Type B pancreatic cell (in vitro differentiated cells): ENCODE measurements at regions not wholly inside any gene's neighbourhood (a gene's known extent, or its start where the extent isn't known, plus 50 kb on each side); places are given as distances from the start of the nearest gene placed in this dataset.

Source experiments
- DNase-seq: peaks from one replicate; pipeline ENCODE4 v3.0.0; 2021; ENCODE audit warnings: mixed read lengths; ENCODE audit not compliant: unreplicated experiment; ENCODE audit errors: extremely low spot score
- H3K27ac Mint-ChIP-seq: 2 replicates; pipeline ENCODE4 v1.8.0; 2021; ENCODE audit warnings: mild to moderate bottlenecking, mixed read lengths
- H3K27me3 Mint-ChIP-seq: 2 replicates; pipeline ENCODE4 v1.8.0; 2021; ENCODE audit warnings: mixed read lengths
- H3K36me3 Mint-ChIP-seq: 2 replicates; pipeline ENCODE4 v1.8.0; 2021; ENCODE audit warnings: mixed read lengths
- H3K4me1 Mint-ChIP-seq: one replicate; pipeline ENCODE4 v1.8.0; 2021; ENCODE audit warnings: mixed read lengths; ENCODE audit not compliant: unreplicated experiment
- H3K4me3 Mint-ChIP-seq: 2 replicates; pipeline ENCODE4 v1.8.0; 2021; ENCODE audit warnings: mild to moderate bottlenecking, mixed read lengths
- H3K9me3 Mint-ChIP-seq: 2 replicates; pipeline ENCODE4 v1.8.0; 2021; ENCODE audit warnings: mixed read lengths
- CTCF ChIP-seq: fragments of 200-600 bp; sonication (generic); conservative IDR thresholded peaks from 2 replicates; pipeline ENCODE4 v1.5.0; 2021; ENCODE audit warnings: antibody characterized with exemption, mild to moderate bottlenecking

GRCh38 chr2:138255670-138256069 is 245.9 kb upstream of the SPOPL start:
- H3K27me3 Mint-ChIP-seq, result no peaks in the 10 kb centered on the region
- TF ChIP-seq CTCF, result no peak
- DNase-seq, result no peak
- peaks cover 5% of the 10 kb centered on the region for H3K9me3 Mint-ChIP-seq
- no peak overlapping the region for H3K4me3 Mint-ChIP-seq
- no peaks in the 10 kb centered on the region for H3K36me3 Mint-ChIP-seq
- H3K4me1 Mint-ChIP-seq, result no peaks in the 10 kb centered on the region
- H3K27ac Mint-ChIP-seq, result no peak overlapping the region

- DNase-seq, result no peak
- H3K27ac Mint-ChIP-seq, result no peak overlapping the region
- TF ChIP-seq CTCF, result no peak
- H3K9me3 Mint-ChIP-seq, result peaks cover 6% of the 10 kb centered on the region
- H3K27me3 Mint-ChIP-seq, result no peaks in the 10 kb centered on the region
- H3K36me3 Mint-ChIP-seq, result peaks cover 4% of the 10 kb centered on the region
- no peak overlapping the region for H3K4me3 Mint-ChIP-seq
- H3K4me1 Mint-ChIP-seq, result peaks cover 9% of the 10 kb centered on the region
Observed at GRCh38 chr2:138267161-138267901, 234.2 kb upstream of the SPOPL start.

GRCh38 chr2:138267902-138268254 is 233.7 kb upstream of the SPOPL start:
- Mint-ChIP-seq H3K4me1 (peaks cover 15% of the 10 kb centered on the region), H3K36me3 (no peaks in the 10 kb centered on the region), H3K9me3 (peaks cover under 1% of the 10 kb centered on the region), H3K4me3 (no peak overlapping the region), H3K27me3 (no peaks in the 10 kb centered on the region), H3K27ac (no peak overlapping the region)
- no peak for TF ChIP-seq CTCF
- no peak for DNase-seq

GRCh38 chr2:138269765-138270164 is 231.8 kb upstream of the SPOPL start:
- Mint-ChIP-seq H3K27ac (no peak overlapping the region), H3K9me3 (no peaks in the 10 kb centered on the region), H3K27me3 (no peaks in the 10 kb centered on the region), H3K4me1 (peaks cover 18% of the 10 kb centered on the region), H3K4me3 (no peak overlapping the region), H3K36me3 (no peaks in the 10 kb centered on the region)
- TF ChIP-seq CTCF, result no peak
- DNase-seq, result no peak

- Mint-ChIP-seq H3K9me3 (no peaks in the 10 kb centered on the region), H3K36me3 (no peaks in the 10 kb centered on the region), H3K27ac (no peak overlapping the region), H3K4me1 (peaks cover 35% of the 10 kb centered on the region), H3K27me3 (no peaks in the 10 kb centered on the region), H3K4me3 (no peak overlapping the region)
- no peak for TF ChIP-seq CTCF
- DNase-seq, result no peak
Observed at GRCh38 chr2:138271467-138271866, 230.1 kb upstream of the SPOPL start.
